GM18867 (cell line): ENCODE measurements at regions not wholly inside any gene's neighbourhood (a gene's known extent, or its start where the extent isn't known, plus 50 kb on each side); places are given as distances from the start of the nearest gene placed in this dataset.

ENCODE experiments used
- ATAC-seq: cut with Tn5 transposase; IDR thresholded peaks from one replicate; pipeline ENCODE4 v1.9.1; 2021; ENCODE audit warnings: mild to moderate bottlenecking, moderate library complexity; ENCODE audit not compliant: unreplicated experiment

- ATAC-seq = no peak
These were observed 78.8 kb upstream of the DTNA start for GRCh38 chr18:34631093-34631966.

- no peak for ATAC-seq
These were observed 77.8 kb upstream of the DTNA start for GRCh38 chr18:34632321-34632720.

- no peak for ATAC-seq
These were observed 76.7 kb upstream of the DTNA start for GRCh38 chr18:34633368-34633767.

- no peak for ATAC-seq
These were observed 72.8 kb upstream of the DTNA start for GRCh38 chr18:34637094-34637801.

GRCh38 chr18:34639687-34640086 is 70.4 kb upstream of the DTNA start:
- no peak for ATAC-seq

- ATAC-seq = no peak
These were observed 69.8 kb upstream of the DTNA start for GRCh38 chr18:34640276-34640675.

- no peak for ATAC-seq
These were observed 66.1 kb upstream of the DTNA start for GRCh38 chr18:34643989-34644388.

GRCh38 chr18:34647251-34647650 is 62.8 kb upstream of the DTNA start:
- peak; percentile 87 for ATAC-seq

GRCh38 chr18:34648269-34648985 is 61.7 kb upstream of the DTNA start:
- no peak for ATAC-seq

- no peak for ATAC-seq
These were observed 61.0 kb upstream of the DTNA start for GRCh38 chr18:34649080-34649479.

- no peak for ATAC-seq
These were observed 60.0 kb upstream of the DTNA start for GRCh38 chr18:34650121-34650545.

- no peak for ATAC-seq
These were observed 58.3 kb upstream of the DTNA start for GRCh38 chr18:34651586-34652369.

- no peak for ATAC-seq
These were observed 55.0 kb upstream of the DTNA start for GRCh38 chr18:34655131-34655530.

- ATAC-seq = no peak
These were observed 52.1 kb upstream of the DTNA start for GRCh38 chr18:34657860-34658500.

- no peak for ATAC-seq
These were observed 50.2 kb upstream of the DTNA start for GRCh38 chr18:34659579-34660517.
